ENCODE measurements at regions not wholly inside any gene's neighbourhood (a gene's known extent, or its start where the extent isn't known, plus 50 kb on each side); places are given as distances from the start of the nearest gene placed in this dataset.

GRCh38 chr1:94315552-94316116, 78.2 kb upstream of the ARHGAP29 start (continued):
- no peak for TF ChIP-seq IRF9 (CRISPR knock-in tag; IDR thresholded peaks at IDR 0.05; ENCODE audit: borderline replicate concordance)
- TF ChIP-seq PHF21A (CRISPR knock-in tag; IDR thresholded peaks at IDR 0.05): peak; percentile 19; the same call in 1 of the 2 replicates
- TF ChIP-seq AKAP8 (CRISPR knock-in tag; IDR thresholded peaks at IDR 0.05): no peak
- TF ChIP-seq ATF7 (IDR thresholded peaks at IDR 0.05): no peak
- no peak for TF ChIP-seq ATF7 (CRISPR knock-in tag; IDR thresholded peaks at IDR 0.05)
- TF ChIP-seq, protein P1, sequence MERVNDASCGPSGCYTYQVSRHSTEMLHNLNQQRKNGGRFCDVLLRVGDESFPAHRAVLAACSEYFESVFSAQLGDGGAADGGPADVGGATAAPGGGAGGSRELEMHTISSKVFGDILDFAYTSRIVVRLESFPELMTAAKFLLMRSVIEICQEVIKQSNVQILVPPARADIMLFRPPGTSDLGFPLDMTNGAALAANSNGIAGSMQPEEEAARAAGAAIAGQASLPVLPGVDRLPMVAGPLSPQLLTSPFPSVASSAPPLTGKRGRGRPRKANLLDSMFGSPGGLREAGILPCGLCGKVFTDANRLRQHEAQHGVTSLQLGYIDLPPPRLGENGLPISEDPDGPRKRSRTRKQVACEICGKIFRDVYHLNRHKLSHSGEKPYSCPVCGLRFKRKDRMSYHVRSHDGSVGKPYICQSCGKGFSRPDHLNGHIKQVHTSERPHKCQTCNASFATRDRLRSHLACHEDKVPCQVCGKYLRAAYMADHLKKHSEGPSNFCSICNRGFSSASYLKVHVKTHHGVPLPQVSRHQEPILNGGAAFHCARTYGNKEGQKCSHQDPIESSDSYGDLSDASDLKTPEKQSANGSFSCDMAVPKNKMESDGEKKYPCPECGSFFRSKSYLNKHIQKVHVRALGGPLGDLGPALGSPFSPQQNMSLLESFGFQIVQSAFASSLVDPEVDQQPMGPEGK (CRISPR knock-in tag; IDR thresholded peaks at IDR 0.05): no peak
- TF ChIP-seq, protein P2, sequence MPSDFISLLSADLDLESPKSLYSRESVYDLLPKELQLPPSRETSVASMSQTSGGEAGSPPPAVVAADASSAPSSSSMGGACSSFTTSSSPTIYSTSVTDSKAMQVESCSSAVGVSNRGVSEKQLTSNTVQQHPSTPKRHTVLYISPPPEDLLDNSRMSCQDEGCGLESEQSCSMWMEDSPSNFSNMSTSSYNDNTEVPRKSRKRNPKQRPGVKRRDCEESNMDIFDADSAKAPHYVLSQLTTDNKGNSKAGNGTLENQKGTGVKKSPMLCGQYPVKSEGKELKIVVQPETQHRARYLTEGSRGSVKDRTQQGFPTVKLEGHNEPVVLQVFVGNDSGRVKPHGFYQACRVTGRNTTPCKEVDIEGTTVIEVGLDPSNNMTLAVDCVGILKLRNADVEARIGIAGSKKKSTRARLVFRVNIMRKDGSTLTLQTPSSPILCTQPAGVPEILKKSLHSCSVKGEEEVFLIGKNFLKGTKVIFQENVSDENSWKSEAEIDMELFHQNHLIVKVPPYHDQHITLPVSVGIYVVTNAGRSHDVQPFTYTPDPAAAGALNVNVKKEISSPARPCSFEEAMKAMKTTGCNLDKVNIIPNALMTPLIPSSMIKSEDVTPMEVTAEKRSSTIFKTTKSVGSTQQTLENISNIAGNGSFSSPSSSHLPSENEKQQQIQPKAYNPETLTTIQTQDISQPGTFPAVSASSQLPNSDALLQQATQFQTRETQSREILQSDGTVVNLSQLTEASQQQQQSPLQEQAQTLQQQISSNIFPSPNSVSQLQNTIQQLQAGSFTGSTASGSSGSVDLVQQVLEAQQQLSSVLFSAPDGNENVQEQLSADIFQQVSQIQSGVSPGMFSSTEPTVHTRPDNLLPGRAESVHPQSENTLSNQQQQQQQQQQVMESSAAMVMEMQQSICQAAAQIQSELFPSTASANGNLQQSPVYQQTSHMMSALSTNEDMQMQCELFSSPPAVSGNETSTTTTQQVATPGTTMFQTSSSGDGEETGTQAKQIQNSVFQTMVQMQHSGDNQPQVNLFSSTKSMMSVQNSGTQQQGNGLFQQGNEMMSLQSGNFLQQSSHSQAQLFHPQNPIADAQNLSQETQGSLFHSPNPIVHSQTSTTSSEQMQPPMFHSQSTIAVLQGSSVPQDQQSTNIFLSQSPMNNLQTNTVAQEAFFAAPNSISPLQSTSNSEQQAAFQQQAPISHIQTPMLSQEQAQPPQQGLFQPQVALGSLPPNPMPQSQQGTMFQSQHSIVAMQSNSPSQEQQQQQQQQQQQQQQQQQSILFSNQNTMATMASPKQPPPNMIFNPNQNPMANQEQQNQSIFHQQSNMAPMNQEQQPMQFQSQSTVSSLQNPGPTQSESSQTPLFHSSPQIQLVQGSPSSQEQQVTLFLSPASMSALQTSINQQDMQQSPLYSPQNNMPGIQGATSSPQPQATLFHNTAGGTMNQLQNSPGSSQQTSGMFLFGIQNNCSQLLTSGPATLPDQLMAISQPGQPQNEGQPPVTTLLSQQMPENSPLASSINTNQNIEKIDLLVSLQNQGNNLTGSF (CRISPR knock-in tag; IDR thresholded peaks at IDR 0.05): no peak
- TF ChIP-seq CSRNP1 (CRISPR knock-in tag; IDR thresholded peaks at IDR 0.05): no peak
- no peak for TF ChIP-seq RNF219 (CRISPR knock-in tag; IDR thresholded peaks at IDR 0.05)
- TF ChIP-seq DPF2 (CRISPR knock-in tag; IDR thresholded peaks at IDR 0.05; ENCODE audit: borderline replicate concordance, low read depth): peak; percentile 25; the same call in 1 of the 2 replicates
- TF ChIP-seq ZFP37 (CRISPR knock-in tag; IDR thresholded peaks at IDR 0.05; ENCODE audit: borderline replicate concordance): no peak
- TF ChIP-seq, protein P3, sequence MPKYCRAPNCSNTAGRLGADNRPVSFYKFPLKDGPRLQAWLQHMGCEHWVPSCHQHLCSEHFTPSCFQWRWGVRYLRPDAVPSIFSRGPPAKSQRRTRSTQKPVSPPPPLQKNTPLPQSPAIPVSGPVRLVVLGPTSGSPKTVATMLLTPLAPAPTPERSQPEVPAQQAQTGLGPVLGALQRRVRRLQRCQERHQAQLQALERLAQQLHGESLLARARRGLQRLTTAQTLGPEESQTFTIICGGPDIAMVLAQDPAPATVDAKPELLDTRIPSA (CRISPR knock-in tag; IDR thresholded peaks at IDR 0.05; ENCODE audit: borderline replicate concordance): no peak
- no peak for TF ChIP-seq CBX1 (IDR thresholded peaks at IDR 0.05; ENCODE audit: low read depth)
- TF ChIP-seq SIX4 (CRISPR knock-in tag; IDR thresholded peaks at IDR 0.05): peak; percentile 25; the same call in 1 of the 2 replicates
- no peak for TF ChIP-seq ZFP1 (CRISPR knock-in tag; IDR thresholded peaks at IDR 0.05)
- peak; percentile 86 for TF ChIP-seq BCL6 (CRISPR knock-in tag; IDR thresholded peaks at IDR 0.05)
- TF ChIP-seq ZNF354B (CRISPR knock-in tag; IDR thresholded peaks at IDR 0.05): no peak

Measured in HepG2 (cell line).